NCI-H69 (cell line): ENCODE measurements at regions not wholly inside any gene's neighbourhood (a gene's known extent, or its start where the extent isn't known, plus 50 kb on each side); places are given as distances from the start of the nearest gene placed in this dataset.
A peak's percentile ranks its signal among the peaks of the same experiment; 100 is the strongest.
"Not testable (repeated sequence)": the region's sequence is repeated elsewhere in the genome, so short reads cannot be mapped to it uniquely, and the experiment has no call there.

ENCODE experiments used
- DNase-seq: peaks from one replicate; lab custom pipeline; 2025; lab: John Stamatoyannopoulos, UW

GRCh38 chrX:23061116-23061515 is 61.4 kb downstream of the DDX53 start:
- no peak for DNase-seq

GRCh38 chrX:23062359-23062758 is 62.6 kb downstream of the DDX53 start:
- no peak for DNase-seq

- no peak for DNase-seq
Observed at GRCh38 chrX:23066588-23067281, 67.0 kb downstream of the DDX53 start.

DNA sequence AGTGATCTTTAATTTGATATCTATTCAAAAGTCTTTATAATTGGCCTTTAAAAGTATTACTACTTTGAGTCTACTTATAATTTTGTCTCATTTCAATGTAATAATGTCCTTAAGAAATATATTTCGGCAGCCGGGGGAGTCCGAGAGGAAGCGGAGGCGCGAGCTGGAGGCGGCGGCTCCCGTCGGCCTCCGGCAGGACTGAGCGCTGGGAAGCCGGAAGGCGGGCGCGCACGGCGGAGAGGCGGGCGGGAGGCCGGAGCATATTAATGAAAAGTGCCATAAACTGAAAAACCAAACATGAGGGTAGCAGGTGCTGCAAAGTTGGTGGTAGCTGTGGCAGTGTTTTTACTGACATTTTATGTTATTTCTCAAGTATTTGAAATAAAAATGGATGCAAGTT is 75.7 kb downstream of the DDX53 start:
- not testable (repeated sequence) for DNase-seq

- no peak for DNase-seq
Observed at GRCh38 chrX:23079347-23079746, 79.6 kb downstream of the DDX53 start.

- DNase-seq = no peak
Observed at GRCh38 chrX:23100826-23101225, 101.1 kb downstream of the DDX53 start.

DNA sequence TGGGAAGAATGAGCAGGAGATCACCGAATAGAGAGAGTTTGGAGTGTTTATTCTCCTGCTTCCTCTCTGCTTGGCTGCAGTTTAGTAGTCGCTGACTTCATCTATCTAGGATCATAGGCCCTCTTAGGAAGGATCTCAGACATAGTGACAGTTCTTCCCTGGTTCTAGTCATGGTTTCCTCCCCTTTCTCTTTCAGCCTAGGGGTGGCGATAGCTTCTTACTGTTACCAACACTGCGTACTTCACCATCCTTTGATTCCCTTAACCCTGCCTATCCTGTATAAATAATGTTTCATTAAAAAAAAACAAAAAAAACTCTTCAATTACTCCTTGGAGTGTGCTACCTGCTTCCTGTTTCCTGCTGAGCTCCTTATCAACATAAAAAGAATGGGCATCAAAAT is 103.8 kb downstream of the DDX53 start:
- DNase-seq = no peak

GRCh38 chrX:23114241-23114640 is 114.5 kb downstream of the DDX53 start:
- no peak for DNase-seq

DNA sequence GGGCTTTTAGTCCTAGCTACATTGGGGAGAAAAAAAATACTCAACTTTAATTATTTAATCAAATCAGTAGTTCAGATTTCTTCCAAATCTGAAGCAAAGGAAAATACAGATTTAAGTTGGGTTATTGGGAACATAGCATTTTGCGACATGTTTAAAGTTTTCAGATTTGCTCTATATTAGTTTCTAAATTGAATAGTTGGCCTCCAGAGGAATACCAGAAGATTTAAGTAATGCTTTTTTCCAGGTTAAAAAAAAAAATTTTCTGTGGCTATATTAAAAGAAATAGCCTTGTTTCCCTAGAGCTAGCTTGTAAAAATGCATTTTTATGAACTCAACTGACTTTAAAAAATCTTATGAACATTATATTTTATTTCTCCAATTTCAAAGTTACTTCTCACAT is 115.9 kb downstream of the DDX53 start:
- DNase-seq = no peak

GRCh38 chrX:23118163-23118562 is 118.4 kb downstream of the DDX53 start:
- no peak for DNase-seq

DNA sequence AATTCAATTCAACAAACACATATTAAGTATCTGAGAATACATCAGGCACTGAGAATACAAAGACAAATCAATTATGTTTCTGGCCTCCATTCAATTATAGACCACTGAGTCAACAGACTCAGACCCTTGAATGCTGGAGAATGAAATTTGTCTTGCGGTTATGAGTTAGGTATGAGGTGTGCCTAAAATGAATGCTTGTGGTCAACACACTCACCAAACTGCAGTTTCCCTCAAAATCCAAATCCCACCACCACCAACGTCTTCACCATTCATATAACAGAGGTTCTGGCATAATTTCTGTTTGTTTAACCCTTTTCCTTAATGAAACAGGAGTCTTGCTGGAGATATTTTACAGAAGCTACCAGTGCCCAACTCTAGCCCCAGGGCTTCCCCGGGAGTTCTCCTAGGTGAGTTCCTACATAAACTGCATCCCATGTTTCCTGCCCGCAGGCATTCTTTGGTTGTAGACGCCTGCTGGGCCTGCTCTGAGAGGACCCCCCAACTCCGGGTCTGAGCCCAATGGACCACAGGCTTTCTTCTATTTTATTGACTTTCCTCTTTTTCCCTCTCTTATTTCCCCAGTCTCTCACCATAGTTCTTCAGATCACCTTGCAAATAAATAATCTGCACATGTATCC is 119.2 kb downstream of the DDX53 start:
- DNase-seq = peak; percentile 8

DNA sequence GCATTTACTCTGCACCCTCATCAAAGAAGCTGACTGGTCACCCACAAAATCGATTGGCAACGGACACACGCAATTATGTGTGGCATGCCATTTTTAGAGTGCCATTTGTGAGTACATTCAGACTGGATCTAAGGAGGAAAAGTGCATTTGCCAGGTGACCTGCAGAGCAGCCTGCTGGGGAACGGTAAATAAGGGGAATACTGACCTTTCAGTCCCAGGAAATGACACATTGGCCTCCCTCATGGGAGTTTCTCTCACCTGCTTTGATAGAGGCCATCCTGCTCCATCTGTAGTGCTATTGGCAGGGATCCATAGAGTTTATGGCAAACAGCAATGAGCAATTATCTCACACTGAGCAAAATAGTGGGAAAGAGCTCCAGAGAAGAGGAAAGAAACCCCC is 127.8 kb downstream of the DDX53 start:
- DNase-seq = peak; percentile 78

GRCh38 chrX:23133551-23133950 is 133.8 kb downstream of the DDX53 start:
- no peak for DNase-seq

GRCh38 chrX:23134136-23134535 is 134.4 kb downstream of the DDX53 start:
- no peak for DNase-seq

DNA sequence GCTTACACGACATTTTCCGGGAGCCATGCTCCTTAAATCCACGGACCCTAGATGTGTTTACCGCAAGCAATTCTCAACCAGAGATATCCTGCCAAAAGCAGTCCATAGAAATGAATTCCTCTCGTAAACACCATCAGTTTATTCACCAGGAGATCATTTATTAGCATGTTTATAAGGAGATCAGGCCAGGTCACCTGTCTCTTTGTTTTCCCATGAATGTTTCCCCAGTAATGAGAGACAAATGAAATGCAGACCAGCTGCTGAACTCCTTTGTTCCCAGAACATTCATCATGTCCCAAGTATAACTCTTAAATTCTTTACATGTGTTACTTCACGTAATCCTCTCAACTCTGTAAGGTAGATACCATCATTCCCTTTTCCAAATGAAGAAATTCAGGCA is 137.1 kb downstream of the DDX53 start:
- DNase-seq = no peak

GRCh38 chrX:23168291-23168690 is 166.4 kb upstream of the PTCHD1 start:
- no peak for DNase-seq

- no peak for DNase-seq
Observed at GRCh38 chrX:23185951-23186350, 148.7 kb upstream of the PTCHD1 start.

GRCh38 chrX:23187819-23188218 is 146.8 kb upstream of the PTCHD1 start:
- no peak for DNase-seq

GRCh38 chrX:23194885-23195554 is 139.6 kb upstream of the PTCHD1 start:
- no peak for DNase-seq

DNA sequence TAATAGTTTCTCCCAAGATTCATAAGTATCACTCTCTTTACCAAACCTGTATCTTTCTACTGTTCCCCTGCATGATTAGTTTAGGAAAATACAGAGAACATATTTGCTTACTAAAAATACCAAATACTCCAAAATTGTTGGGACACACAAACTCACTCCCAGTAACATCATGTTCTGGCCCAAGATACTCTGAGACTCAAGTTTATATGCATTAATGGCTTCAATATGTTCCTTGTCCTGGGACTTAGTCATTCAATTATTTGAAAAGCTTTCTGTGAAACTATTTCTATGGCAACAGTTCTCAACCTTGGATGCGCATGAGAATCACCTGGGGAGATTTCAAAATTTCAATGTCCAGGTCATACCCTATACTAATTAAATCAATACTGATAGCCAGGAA is 138.9 kb upstream of the PTCHD1 start:
- DNase-seq = no peak

- DNase-seq = no peak
Observed at GRCh38 chrX:23201706-23202105, 132.9 kb upstream of the PTCHD1 start.

DNA sequence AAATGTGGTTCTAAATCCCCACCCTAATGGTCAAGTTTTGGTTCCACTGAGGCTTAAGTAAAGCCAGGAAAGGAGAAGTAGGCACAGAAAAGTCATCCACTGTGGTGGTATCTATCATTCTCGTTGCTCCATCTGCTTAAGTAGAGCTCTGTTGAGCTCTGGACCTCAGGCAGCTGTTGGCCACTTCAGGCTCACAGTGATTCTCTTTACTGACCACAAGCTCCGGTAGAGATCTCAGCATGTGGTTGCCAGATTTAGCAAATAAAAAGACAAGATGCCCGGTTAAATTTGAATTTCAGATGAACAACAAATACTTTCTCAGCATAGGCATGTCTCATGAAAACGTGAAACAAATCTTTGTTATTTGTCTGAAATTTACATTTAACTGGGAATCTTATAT is 132.3 kb upstream of the PTCHD1 start:
- DNase-seq = no peak

DNA sequence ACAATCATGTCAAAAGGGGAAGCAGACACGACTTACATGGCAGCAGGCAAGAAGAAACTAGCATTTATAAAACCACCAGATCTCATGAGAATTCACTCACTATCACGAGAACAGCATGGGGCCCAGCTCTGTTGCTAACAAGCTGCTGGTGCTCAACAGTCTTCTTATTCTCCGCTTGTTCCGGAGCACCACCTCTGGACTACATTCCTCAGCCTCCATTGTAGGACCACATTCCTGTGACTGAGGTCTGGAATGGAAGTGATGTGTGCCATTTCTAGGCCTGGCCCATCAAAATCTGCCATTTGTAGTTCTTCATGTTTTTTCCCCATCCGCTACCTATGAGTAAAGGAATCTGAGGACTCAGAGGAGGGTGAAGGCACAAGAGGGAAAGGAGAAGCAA is 111.5 kb upstream of the PTCHD1 start:
- no peak for DNase-seq
